Bronchial epithelial cell (primary cell): ENCODE measurements at regions not wholly inside any gene's neighbourhood (a gene's known extent, or its start where the extent isn't known, plus 50 kb on each side); places are given as distances from the start of the nearest gene placed in this dataset.

Experiments
- DNase-seq: peaks from one replicate; pipeline ENCODE4 v3.0.0-alpha.2; 2010; ENCODE audit warnings: low read depth
- FAIRE-seq: peaks from 2 replicates; lab custom pipeline; 2011; peaks lifted over from hg19 to GRCh38; lab: Jason Lieb, UNC
- H3K27me3 ChIP-seq: 2 replicates; pipeline ENCODE4 v1.5.1; 2011; ENCODE audit warnings: low read length; ENCODE audit not compliant: control insufficient read depth, insufficient read depth
- H3K36me3 ChIP-seq: 2 replicates; pipeline ENCODE4 v1.5.1; 2011; ENCODE audit warnings: low read length; ENCODE audit not compliant: control insufficient read depth, insufficient read depth
- H3K4me3 ChIP-seq: 2 replicates; pipeline ENCODE4 v1.5.1; 2011; ENCODE audit warnings: mild to moderate bottlenecking, low read depth, low read length, control low read depth
- CTCF ChIP-seq: IDR thresholded peaks from 2 replicates; pipeline ENCODE4 v1.5.1; 2011; ENCODE audit warnings: mild to moderate bottlenecking, moderate library complexity, low read length, control low read depth, inconsistent platforms; ENCODE audit not compliant: insufficient read depth, severe bottlenecking

- no peak for FAIRE-seq
- DNase-seq, result no peak
- Histone ChIP-seq H3K36me3 (no peaks in the 10 kb centered on the region), H3K4me3 (no peak overlapping the region), H3K27me3 (no peaks in the 10 kb centered on the region)
- TF ChIP-seq CTCF, result no peak
These were observed 550.9 kb downstream of the USP25 start for GRCh38 chr21:16280686-16281091.

GRCh38 chr21:16283516-16283915, 553.7 kb downstream of the USP25 start:
- Histone ChIP-seq H3K4me3 (no peak overlapping the region), H3K27me3 (no peaks in the 10 kb centered on the region), H3K36me3 (no peaks in the 10 kb centered on the region)
- no peak for FAIRE-seq
- DNase-seq, result no peak
- TF ChIP-seq CTCF, result no peak

GRCh38 chr21:16285605-16286126, 555.9 kb downstream of the USP25 start:
- no peaks in the 10 kb centered on the region for H3K36me3 ChIP-seq
- no peak for DNase-seq
- FAIRE-seq, result no peak
- no peaks in the 10 kb centered on the region for H3K27me3 ChIP-seq
- TF ChIP-seq CTCF, result no peak
- H3K4me3 ChIP-seq, result no peak overlapping the region

- no peak for TF ChIP-seq CTCF
- no peaks in the 10 kb centered on the region for H3K27me3 ChIP-seq
- FAIRE-seq, result no peak
- no peaks in the 10 kb centered on the region for H3K36me3 ChIP-seq
- no peak overlapping the region for H3K4me3 ChIP-seq
- DNase-seq, result no peak
These were observed 557.3 kb downstream of the USP25 start for GRCh38 chr21:16287046-16287445.

GRCh38 chr21:16291296-16291695, 561.5 kb downstream of the USP25 start:
- H3K36me3 ChIP-seq, result no peaks in the 10 kb centered on the region
- FAIRE-seq, result no peak
- no peak for TF ChIP-seq CTCF

GRCh38 chr21:16294128-16294527, 564.3 kb downstream of the USP25 start:
- no peak for DNase-seq
- FAIRE-seq, result no peak
- Histone ChIP-seq H3K4me3 (no peak overlapping the region), H3K27me3 (no peaks in the 10 kb centered on the region), H3K36me3 (no peaks in the 10 kb centered on the region)
- no peak for TF ChIP-seq CTCF

More at GRCh38 chr21:16291296-16291695, 561.5 kb downstream of the USP25 start:
- Histone ChIP-seq H3K27me3 (no peaks in the 10 kb centered on the region), H3K4me3 (no peak overlapping the region)
- no peak for DNase-seq
